Activated CD8-positive, alpha-beta T cell treated with anti-CD3 and anti-CD28 coated beads for 36 hours (primary cell): ENCODE measurements at regions not wholly inside any gene's neighbourhood (a gene's known extent, or its start where the extent isn't known, plus 50 kb on each side); places are given as distances from the start of the nearest gene placed in this dataset.

Experiments
- ATAC-seq: fragments of 200-7000 bp; cut with Tn5 transposase; one replicate; pipeline ENCODE4 v1.10.0; 2021; ENCODE audit warnings: mild to moderate bottlenecking, moderate library complexity
- CTCF ChIA-PET: fragments of 350-600 bp; sonication (Branson Sonifier 250); formaldehyde crosslinking; loops from one replicate; lab custom pipeline; 2021; ENCODE audit warnings: antibody characterized with exemption; lab: Charles Lee
- POLR2A ChIA-PET: fragments of 350-600 bp; sonication (Branson Sonifier 250); formaldehyde crosslinking; loops from one replicate; lab custom pipeline; 2021; ENCODE audit warnings: antibody characterized with exemption; lab: Charles Lee
- DNase-seq: peaks from one replicate; pipeline ENCODE4 v3.0.0-alpha.2; 2020
- H3K27ac Mint-ChIP-seq: one replicate; pipeline ENCODE4 v1.8.0; 2021; ENCODE audit warnings: mild to moderate bottlenecking, mixed read lengths
- H3K27me3 Mint-ChIP-seq: one replicate; pipeline ENCODE4 v1.8.0; 2021; ENCODE audit warnings: mixed read lengths
- H3K36me3 Mint-ChIP-seq: one replicate; pipeline ENCODE4 v1.8.0; 2021; ENCODE audit warnings: low read depth, mixed read lengths
- H3K4me1 Mint-ChIP-seq: one replicate; pipeline ENCODE4 v1.8.0; 2021; ENCODE audit warnings: low read depth, mixed read lengths
- H3K4me3 Mint-ChIP-seq: one replicate; pipeline ENCODE4 v1.8.0; 2021; ENCODE audit warnings: mild to moderate bottlenecking, moderate library complexity, mixed read lengths
- H3K9me3 Mint-ChIP-seq: one replicate; pipeline ENCODE4 v1.8.0; 2021; ENCODE audit warnings: mixed read lengths
- CTCF ChIP-seq: fragments of 200-600 bp; IDR thresholded peaks from one replicate; pipeline ENCODE4 v1.8.0; 2022; ENCODE audit warnings: antibody characterized with exemption, mild to moderate bottlenecking
- intact Hi-C: fragments of 100-400 bp; cut with micrococcal nuclease; formaldehyde crosslinking; loops from one replicate; pipeline ENCODE4 v1.10.0; 2022

DNA sequence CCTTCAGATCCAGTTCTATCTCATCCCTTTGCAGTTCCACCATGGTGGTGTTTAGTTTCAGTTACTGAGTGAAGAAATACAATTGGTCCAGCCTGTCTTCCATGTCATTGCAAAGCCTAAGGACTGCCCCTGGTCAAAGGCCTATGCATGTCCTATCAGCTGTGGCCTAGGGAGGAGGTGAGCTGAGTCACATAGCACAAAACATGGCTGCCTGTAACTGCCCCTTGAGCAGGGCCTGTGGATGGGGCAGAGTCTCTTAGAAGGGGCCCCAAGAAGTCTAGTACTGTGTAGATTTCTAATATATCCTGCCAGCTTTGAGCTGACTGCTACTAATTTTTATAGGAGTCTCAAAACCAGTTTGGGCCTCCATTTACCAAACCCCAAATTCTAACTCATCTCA is 296.7 kb downstream of the FBXW7 start:
- no peaks in the 10 kb centered on the region for H3K36me3 Mint-ChIP-seq
- ATAC-seq (no peak), DNase-seq (no peak)
- CTCF ChIA-PET: no interaction called here
- no peak overlapping the region for H3K4me3 Mint-ChIP-seq
- POLR2A ChIA-PET: interaction anchor here (1.2 kb wide), 1 partner anchor 312 kb away, joined by 3 read pairs; no protein-coding TSS in a partner anchor
- peaks cover 1% of the 10 kb centered on the region for H3K9me3 Mint-ChIP-seq
- no peak for TF ChIP-seq CTCF
- intact Hi-C loops: no loop called here
- H3K27me3 Mint-ChIP-seq: no peaks in the 10 kb centered on the region
- H3K27ac Mint-ChIP-seq: no peak overlapping the region
- H3K4me1 Mint-ChIP-seq: peaks cover 11% of the 10 kb centered on the region

- no peaks in the 10 kb centered on the region for H3K27me3 Mint-ChIP-seq
- ATAC-seq (no peak), DNase-seq (no peak)
- H3K4me3 Mint-ChIP-seq: no peak overlapping the region
- no peak overlapping the region for H3K27ac Mint-ChIP-seq
- POLR2A ChIA-PET: no interaction called here
- CTCF ChIA-PET: no interaction called here
- no peak for TF ChIP-seq CTCF
- no peaks in the 10 kb centered on the region for H3K4me1 Mint-ChIP-seq
- no peaks in the 10 kb centered on the region for H3K9me3 Mint-ChIP-seq
- intact Hi-C loops: no loop called here
- H3K36me3 Mint-ChIP-seq: no peaks in the 10 kb centered on the region
Observed at GRCh38 chr4:152236519-152237056, 299.3 kb downstream of the FBXW7 start.

- ChIA-PET POLR2A (no interaction called here), CTCF (no interaction called here)
- Mint-ChIP-seq H3K4me1 (no peaks in the 10 kb centered on the region), H3K27ac (no peak overlapping the region), H3K9me3 (no peaks in the 10 kb centered on the region), H3K4me3 (no peak overlapping the region), H3K36me3 (no peaks in the 10 kb centered on the region), H3K27me3 (no peaks in the 10 kb centered on the region)
- no peak for TF ChIP-seq CTCF
- intact Hi-C loops: no loop called here
- ATAC-seq: no peak
- no peak for DNase-seq
Observed at GRCh38 chr4:152235718-152236117, 300.2 kb downstream of the FBXW7 start.

GRCh38 chr4:152234571-152234970 is 301.3 kb downstream of the FBXW7 start:
- Mint-ChIP-seq H3K4me3 (no peak overlapping the region), H3K27me3 (no peaks in the 10 kb centered on the region), H3K9me3 (no peaks in the 10 kb centered on the region), H3K4me1 (no peaks in the 10 kb centered on the region), H3K27ac (no peak overlapping the region), H3K36me3 (no peaks in the 10 kb centered on the region)
- no peak for TF ChIP-seq CTCF
- POLR2A ChIA-PET: no interaction called here
- intact Hi-C loops: no loop called here
- CTCF ChIA-PET: no interaction called here
- DNase-seq (no peak), ATAC-seq (no peak)

DNA sequence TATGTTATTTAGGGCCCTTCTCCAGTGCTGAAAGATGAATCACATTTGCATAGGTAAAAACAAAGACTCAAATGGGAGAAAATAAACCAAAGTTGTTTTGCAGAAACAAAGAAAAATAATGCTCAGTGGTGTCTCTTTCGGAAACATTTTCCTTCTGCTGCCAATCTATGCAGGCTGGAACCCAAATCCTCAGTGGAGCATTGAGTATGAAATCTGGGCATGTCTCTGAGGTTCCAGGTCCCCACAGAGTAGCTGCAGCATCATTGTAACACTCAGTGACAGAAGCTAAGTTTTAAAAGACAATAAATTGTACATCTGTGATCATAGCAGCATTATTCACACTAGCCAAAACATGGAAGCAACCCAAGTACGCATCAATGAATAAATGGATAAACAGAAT is 303.6 kb downstream of the FBXW7 start:
- Mint-ChIP-seq H3K4me1 (no peaks in the 10 kb centered on the region), H3K27me3 (no peaks in the 10 kb centered on the region), H3K9me3 (no peaks in the 10 kb centered on the region), H3K4me3 (no peak overlapping the region), H3K27ac (no peak overlapping the region), H3K36me3 (no peaks in the 10 kb centered on the region)
- ATAC-seq (no peak), DNase-seq (no peak)
- no peak for TF ChIP-seq CTCF
- intact Hi-C loops: no loop called here
- ChIA-PET POLR2A (no interaction called here), CTCF (no interaction called here)
